Loucy (cell line): ENCODE measurements at regions not wholly inside any gene's neighbourhood (a gene's known extent, or its start where the extent isn't known, plus 50 kb on each side); places are given as distances from the start of the nearest gene placed in this dataset.

ENCODE experiments used
- H2AFZ ChIP-seq: fragments of 200-600 bp; sonication (generic); 2 replicates; pipeline ENCODE4 v1.6.0; 2016; ENCODE audit warnings: antibody characterized with exemption, mild to moderate bottlenecking, low read length, moderate library complexity
- H3F3A ChIP-seq: fragments of 200-600 bp; 2 replicates; pipeline ENCODE4 v1.6.0; 2016; ENCODE audit warnings: antibody characterized with exemption, low read depth, mild to moderate bottlenecking
- H3K27me3 ChIP-seq: fragments of 200-600 bp; sonication (generic); 2 replicates; pipeline ENCODE4 v1.6.1; 2014; ENCODE audit warnings: low read length, mild to moderate bottlenecking; ENCODE audit not compliant: insufficient read depth, poor library complexity, severe bottlenecking
- H3K36me3 ChIP-seq: fragments of 200-600 bp; sonication (generic); 2 replicates; pipeline ENCODE4 v1.6.1; 2016; ENCODE audit warnings: low read length; ENCODE audit not compliant: insufficient read depth
- H3K4me1 ChIP-seq: fragments of 200-600 bp; sonication (generic); 2 replicates; pipeline ENCODE4 v1.5.1; 2014; ENCODE audit warnings: low read length, mild to moderate bottlenecking; ENCODE audit not compliant: insufficient read depth, poor library complexity, severe bottlenecking
- H3K4me2 ChIP-seq: fragments of 200-600 bp; sonication (generic); 2 replicates; pipeline ENCODE4 v1.6.0; 2014; ENCODE audit warnings: antibody characterized with exemption, low read length, low read depth, mild to moderate bottlenecking; ENCODE audit not compliant: poor library complexity, severe bottlenecking
- H3K4me3 ChIP-seq: fragments of 200-600 bp; sonication (generic); 2 replicates; pipeline ENCODE4 v1.5.1; 2014; ENCODE audit warnings: low read length, mild to moderate bottlenecking, mixed read lengths; ENCODE audit not compliant: poor library complexity, severe bottlenecking
- H3K79me2 ChIP-seq: fragments of 200-600 bp; sonication (generic); 2 replicates; pipeline ENCODE4 v1.6.1; 2014; ENCODE audit warnings: low read length; ENCODE audit not compliant: insufficient read depth
- H3K9ac ChIP-seq: fragments of 200-600 bp; sonication (generic); 2 replicates; pipeline ENCODE4 v1.6.0; 2014; ENCODE audit warnings: mild to moderate bottlenecking, low read depth, low read length, moderate library complexity; ENCODE audit not compliant: poor library complexity, severe bottlenecking
- H3K9me2 ChIP-seq: fragments of 200-600 bp; sonication (generic); replicated peaks from 2 replicates; pipeline ENCODE4 v1.6.1; 2016; ENCODE audit warnings: low read depth, low read length, mixed read lengths
- H3K9me3 ChIP-seq: fragments of 200-600 bp; sonication (generic); 2 replicates; pipeline ENCODE4 v1.6.1; 2014; ENCODE audit warnings: mild to moderate bottlenecking, antibody characterized with exemption, low read length, low read depth; ENCODE audit not compliant: insufficient read depth
- H4K20me1 ChIP-seq: fragments of 200-600 bp; sonication (generic); 2 replicates; pipeline ENCODE4 v1.6.0; 2014; ENCODE audit warnings: antibody characterized with exemption, low read length, mild to moderate bottlenecking; ENCODE audit not compliant: insufficient read depth, poor library complexity, severe bottlenecking
- EZH2phosphoT487 ChIP-seq: fragments of 200-600 bp; IDR thresholded peaks from 2 replicates; pipeline ENCODE4 v1.6.1; 2018; ENCODE audit warnings: antibody characterized with exemption, mild to moderate bottlenecking, moderate library complexity, borderline replicate concordance
- TF ChIP-seq, protein P1 (sequence below): fragments of 200-600 bp; sonication (generic); conservative IDR thresholded peaks from 2 replicates; pipeline ENCODE4 v1.5.1; 2014; ENCODE audit warnings: mild to moderate bottlenecking, antibody characterized with exemption, low read length

DNA sequence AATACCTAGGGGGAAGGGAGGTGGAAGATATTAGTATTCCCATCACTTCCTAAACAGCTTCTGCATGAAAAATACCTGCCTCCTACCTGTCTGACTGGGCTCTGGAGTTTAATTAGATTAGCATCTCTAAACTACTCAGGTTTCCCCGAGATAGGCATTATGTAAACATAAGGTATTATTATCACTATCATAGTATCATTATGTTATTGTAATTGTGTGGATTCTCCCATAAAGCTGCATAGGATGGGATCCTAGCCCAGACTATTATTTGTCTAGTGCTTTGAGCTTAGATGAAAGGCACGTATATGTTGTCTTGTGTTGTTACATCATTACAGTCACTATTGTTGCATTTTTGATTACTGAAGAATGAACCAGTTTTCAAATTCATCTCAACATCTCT lies 115.2 kb upstream of the SOX21 start:
- H3K4me2 ChIP-seq = no peak overlapping the region
- no peak for TF ChIP-seq EZH2phosphoT487
- TF ChIP-seq, protein P1, sequence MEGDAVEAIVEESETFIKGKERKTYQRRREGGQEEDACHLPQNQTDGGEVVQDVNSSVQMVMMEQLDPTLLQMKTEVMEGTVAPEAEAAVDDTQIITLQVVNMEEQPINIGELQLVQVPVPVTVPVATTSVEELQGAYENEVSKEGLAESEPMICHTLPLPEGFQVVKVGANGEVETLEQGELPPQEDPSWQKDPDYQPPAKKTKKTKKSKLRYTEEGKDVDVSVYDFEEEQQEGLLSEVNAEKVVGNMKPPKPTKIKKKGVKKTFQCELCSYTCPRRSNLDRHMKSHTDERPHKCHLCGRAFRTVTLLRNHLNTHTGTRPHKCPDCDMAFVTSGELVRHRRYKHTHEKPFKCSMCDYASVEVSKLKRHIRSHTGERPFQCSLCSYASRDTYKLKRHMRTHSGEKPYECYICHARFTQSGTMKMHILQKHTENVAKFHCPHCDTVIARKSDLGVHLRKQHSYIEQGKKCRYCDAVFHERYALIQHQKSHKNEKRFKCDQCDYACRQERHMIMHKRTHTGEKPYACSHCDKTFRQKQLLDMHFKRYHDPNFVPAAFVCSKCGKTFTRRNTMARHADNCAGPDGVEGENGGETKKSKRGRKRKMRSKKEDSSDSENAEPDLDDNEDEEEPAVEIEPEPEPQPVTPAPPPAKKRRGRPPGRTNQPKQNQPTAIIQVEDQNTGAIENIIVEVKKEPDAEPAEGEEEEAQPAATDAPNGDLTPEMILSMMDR = no peak
- H3K4me3 ChIP-seq = no peak overlapping the region
- H4K20me1 ChIP-seq = no peaks in the 10 kb centered on the region
- H3F3A ChIP-seq = no peaks in the 10 kb centered on the region
- no peaks in the 10 kb centered on the region for H3K36me3 ChIP-seq
- no peaks in the 10 kb centered on the region for H3K9me2 ChIP-seq
- no peak overlapping the region for H3K9ac ChIP-seq
- no peaks in the 10 kb centered on the region for H3K79me2 ChIP-seq
- H3K9me3 ChIP-seq = no peaks in the 10 kb centered on the region
- H3K27me3 ChIP-seq = no peaks in the 10 kb centered on the region
- no peaks in the 10 kb centered on the region for H3K4me1 ChIP-seq
- no peak overlapping the region for H2AFZ ChIP-seq

DNA sequence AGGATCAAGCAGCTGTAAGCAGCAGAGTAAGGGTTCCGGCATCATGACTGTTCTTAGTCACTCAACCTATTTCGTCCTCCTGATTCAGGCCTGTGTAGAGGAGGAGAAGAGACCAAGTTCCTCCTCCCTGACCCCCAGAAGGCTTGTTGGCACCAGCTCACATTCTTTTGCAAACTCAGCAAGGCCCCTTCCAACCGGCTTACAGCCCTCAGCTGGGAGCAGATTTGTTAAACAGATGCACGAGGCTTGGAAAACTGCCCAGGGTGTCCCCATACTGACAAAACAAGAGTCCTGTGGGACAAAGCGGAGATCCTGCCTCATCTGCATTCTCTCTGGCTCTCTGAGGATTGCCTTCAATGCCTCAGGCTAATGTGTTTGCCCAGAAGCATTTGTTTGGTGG lies 113.2 kb upstream of the SOX21 start:
- no peaks in the 10 kb centered on the region for H4K20me1 ChIP-seq
- no peaks in the 10 kb centered on the region for H3F3A ChIP-seq
- TF ChIP-seq, protein P1 = no peak
- no peak for TF ChIP-seq EZH2phosphoT487
- no peaks in the 10 kb centered on the region for H3K27me3 ChIP-seq
- H3K4me1 ChIP-seq = no peaks in the 10 kb centered on the region
- no peaks in the 10 kb centered on the region for H3K36me3 ChIP-seq
- H3K79me2 ChIP-seq = no peaks in the 10 kb centered on the region
- H2AFZ ChIP-seq = no peak overlapping the region
- H3K4me2 ChIP-seq = no peak overlapping the region
- no peaks in the 10 kb centered on the region for H3K9me2 ChIP-seq
- H3K4me3 ChIP-seq = no peak overlapping the region
- H3K9ac ChIP-seq = no peak overlapping the region
- no peaks in the 10 kb centered on the region for H3K9me3 ChIP-seq

DNA sequence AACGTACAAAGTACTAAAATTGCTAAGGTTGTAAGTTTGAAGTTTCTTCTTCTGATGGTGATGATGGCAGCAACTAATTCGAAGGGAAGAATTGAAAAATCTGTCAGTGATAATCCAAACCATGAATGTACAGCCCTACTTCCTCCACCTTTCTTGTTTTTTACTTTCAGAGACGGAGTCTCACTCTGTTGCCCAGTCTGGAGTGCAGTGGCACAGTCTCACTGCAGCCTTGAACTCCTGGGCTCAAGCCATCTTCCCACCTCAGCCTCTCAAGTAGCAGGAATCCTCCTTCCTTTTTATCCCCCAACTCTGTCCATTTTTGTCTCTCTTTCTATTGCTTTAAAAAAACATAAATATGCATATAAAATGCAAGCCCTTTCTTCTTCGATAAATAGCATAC lies 112.3 kb upstream of the SOX21 start:
- Histone ChIP-seq H4K20me1 (no peaks in the 10 kb centered on the region), H3K9me3 (no peaks in the 10 kb centered on the region), H3F3A (no peaks in the 10 kb centered on the region), H3K36me3 (no peaks in the 10 kb centered on the region), H3K4me3 (no peak overlapping the region), H2AFZ (no peak overlapping the region), H3K79me2 (no peaks in the 10 kb centered on the region), H3K4me1 (no peaks in the 10 kb centered on the region), H3K4me2 (no peak overlapping the region), H3K9me2 (no peaks in the 10 kb centered on the region), H3K27me3 (no peaks in the 10 kb centered on the region), H3K9ac (no peak overlapping the region)
- TF ChIP-seq EZH2phosphoT487 = no peak
- TF ChIP-seq, protein P1 = no peak
